Activated T-cell treated with anti-CD3 and anti-CD28 coated beads for 4 hours (primary cell): ENCODE measurements at regions not wholly inside any gene's neighbourhood (a gene's known extent, or its start where the extent isn't known, plus 50 kb on each side); places are given as distances from the start of the nearest gene placed in this dataset.
A peak's percentile ranks its signal among the peaks of the same experiment; 100 is the strongest.

Experiments
- DNase-seq: peaks from one replicate; pipeline ENCODE4 v3.0.0-alpha.2; 2020

- no peak for DNase-seq
Observed at GRCh38 chr5:65068410-65068809, 299.7 kb downstream of the CWC27 start.

- no peak for DNase-seq
Observed at GRCh38 chr5:65070026-65070425, 301.3 kb downstream of the CWC27 start.

GRCh38 chr5:65072850-65073249, 304.1 kb downstream of the CWC27 start:
- DNase-seq, result no peak

DNA sequence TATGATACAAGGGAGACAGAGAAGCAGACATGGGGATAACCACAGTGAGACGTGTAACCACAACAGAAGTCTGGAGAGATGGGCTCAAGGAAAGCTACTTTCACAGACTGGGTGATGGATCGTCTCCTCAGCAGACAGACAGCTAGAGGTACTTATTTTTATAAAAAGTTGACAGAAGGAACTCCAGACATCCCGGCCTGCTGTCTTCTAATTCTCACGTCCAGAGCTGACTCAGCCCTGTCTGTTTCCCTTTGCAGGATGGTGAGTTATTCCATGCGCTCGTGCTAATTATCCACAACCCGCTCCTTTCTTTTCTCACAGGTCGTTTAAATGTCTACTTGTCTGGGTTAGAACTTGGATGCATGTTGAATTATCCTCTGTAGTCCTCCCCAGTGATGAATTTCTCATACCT, 304.5 kb downstream of the CWC27 start:
- DNase-seq, result no peak

GRCh38 chr5:65075623-65076250, 307.0 kb downstream of the CWC27 start:
- no peak for DNase-seq

DNA sequence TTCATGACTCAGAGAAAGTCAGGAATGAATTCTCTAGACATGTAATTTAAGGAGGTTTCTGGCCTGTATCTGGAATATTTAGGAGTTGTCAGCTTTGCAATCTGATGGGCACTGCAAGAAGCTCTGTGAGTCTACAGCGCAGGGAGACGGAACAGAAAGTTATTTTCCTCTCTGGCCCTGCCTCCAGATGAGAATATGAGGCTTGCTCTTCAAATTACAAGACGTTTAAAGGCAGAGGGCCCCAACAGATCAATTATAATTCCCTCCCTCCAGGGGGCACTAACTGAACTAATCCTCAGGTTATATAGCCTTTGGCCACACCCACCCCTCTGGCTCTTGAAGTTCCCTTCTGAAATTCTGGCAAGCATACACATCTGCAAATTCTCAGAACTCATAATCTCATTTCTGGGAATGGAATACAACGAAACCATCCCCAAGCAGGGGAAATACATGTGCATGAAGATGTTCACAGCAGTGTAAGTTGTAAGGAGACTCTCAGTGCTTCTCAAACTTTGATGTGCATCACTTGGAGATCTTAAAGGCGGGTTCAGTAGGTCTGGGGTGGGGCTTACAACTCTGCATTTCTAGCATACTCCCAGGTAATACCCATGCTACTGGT, 307.6 kb downstream of the CWC27 start:
- peak; percentile 52 for DNase-seq

GRCh38 chr5:65077653-65078052, 308.9 kb downstream of the CWC27 start:
- DNase-seq, result no peak

DNA sequence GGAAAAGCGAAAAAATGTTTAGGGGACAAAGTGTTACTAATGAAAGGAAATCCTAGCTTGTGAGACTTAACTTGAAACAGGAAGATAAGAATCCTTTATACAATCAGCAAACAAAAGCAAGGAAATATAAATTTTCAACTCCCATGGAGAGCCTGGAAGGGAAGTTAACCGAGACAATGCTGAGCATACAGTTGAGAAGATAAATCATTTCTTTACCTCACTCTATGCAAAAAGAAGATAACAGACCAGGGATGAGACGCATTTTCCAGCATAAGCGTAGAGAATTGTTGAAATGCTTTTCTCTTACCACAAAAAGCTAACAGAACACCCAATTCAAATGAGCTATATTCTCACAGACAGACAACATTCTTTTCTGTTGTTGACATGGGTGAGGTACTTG, 309.6 kb downstream of the CWC27 start:
- no peak for DNase-seq

DNA sequence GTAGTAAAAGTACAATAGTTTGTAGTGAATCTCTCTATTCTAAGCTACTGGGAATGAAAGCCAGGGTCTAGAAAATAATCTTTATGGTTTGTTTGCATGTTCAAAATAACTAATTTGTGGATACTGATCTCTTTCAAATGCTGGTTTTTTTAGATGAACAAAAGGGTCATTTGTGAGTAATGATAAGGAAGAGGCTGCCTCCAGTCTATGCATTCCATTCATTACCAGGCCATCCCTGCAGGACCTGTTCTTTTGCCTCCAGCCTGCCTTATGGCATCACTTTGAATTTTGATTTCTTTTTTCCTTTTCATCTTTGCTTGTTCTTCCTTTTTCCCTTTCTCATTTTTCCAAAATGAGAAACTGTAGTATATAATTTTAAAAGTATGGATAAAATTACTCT, 312.3 kb downstream of the CWC27 start:
- no peak for DNase-seq

- no peak for DNase-seq
Observed at GRCh38 chr5:65084795-65085515, 316.2 kb downstream of the CWC27 start.

DNA sequence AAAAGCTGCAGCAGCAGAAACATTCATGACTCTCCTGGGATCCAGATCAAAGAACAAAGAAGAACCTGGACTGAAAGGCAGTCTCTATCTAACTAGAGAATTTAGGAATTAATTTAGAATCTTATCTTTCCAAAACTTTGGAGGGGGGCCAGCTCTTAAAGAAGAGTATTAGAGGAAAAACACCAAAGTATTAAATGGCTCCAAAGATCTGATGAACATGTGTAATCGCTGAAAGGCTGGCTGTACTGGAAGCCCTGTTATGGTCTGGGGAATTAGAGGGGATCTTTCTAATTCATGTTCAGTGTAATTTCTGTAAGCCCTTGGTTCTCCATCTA, 316.8 kb downstream of the CWC27 start:
- DNase-seq, result no peak

GRCh38 chr5:65086234-65086890, 317.6 kb downstream of the CWC27 start:
- DNase-seq, result no peak

- DNase-seq, result no peak
Observed at GRCh38 chr5:65087154-65087553, 318.4 kb downstream of the CWC27 start.

GRCh38 chr5:65094279-65094678, 325.5 kb downstream of the CWC27 start:
- no peak for DNase-seq

GRCh38 chr5:65098393-65098792, 329.7 kb downstream of the CWC27 start:
- DNase-seq, result no peak
